Smooth muscle cell (in vitro differentiated cells): ENCODE measurements at regions not wholly inside any gene's neighbourhood (a gene's known extent, or its start where the extent isn't known, plus 50 kb on each side); places are given as distances from the start of the nearest gene placed in this dataset.

ENCODE experiments used
- DNase-seq: peaks from one replicate; lab custom pipeline; 2025; ENCODE audit not compliant: unreplicated experiment; lab: John Stamatoyannopoulos, UW
- H2AFZ ChIP-seq: fragments of 200-600 bp; sonication (generic); 2 replicates; pipeline ENCODE4 v1.6.0; 2016; ENCODE audit warnings: antibody characterized with exemption, low read depth, mild to moderate bottlenecking
- H3F3A ChIP-seq: fragments of 200-600 bp; sonication (generic); 2 replicates; pipeline ENCODE4 v1.6.0; 2017; ENCODE audit warnings: antibody characterized with exemption, low read depth
- H3K27ac ChIP-seq: fragments of 200-600 bp; sonication (generic); 2 replicates; pipeline ENCODE4 v1.5.1; 2016; ENCODE audit warnings: low read depth, mild to moderate bottlenecking
- H3K27me3 ChIP-seq: fragments of 200-600 bp; sonication (generic); 2 replicates; pipeline ENCODE4 v1.6.1; 2016; ENCODE audit warnings: low read depth, mild to moderate bottlenecking
- H3K36me3 ChIP-seq: fragments of 200-600 bp; sonication (generic); 2 replicates; pipeline ENCODE4 v1.5.1; 2016; ENCODE audit warnings: low read depth
- H3K4me1 ChIP-seq: fragments of 200-600 bp; sonication (generic); 2 replicates; pipeline ENCODE4 v1.5.1; 2016; ENCODE audit warnings: low read depth
- H3K4me2 ChIP-seq: fragments of 200-600 bp; sonication (generic); 2 replicates; pipeline ENCODE4 v1.6.0; 2016; ENCODE audit warnings: mild to moderate bottlenecking
- H3K4me3 ChIP-seq: fragments of 200-600 bp; sonication (generic); 2 replicates; pipeline ENCODE4 v1.5.1; 2016; ENCODE audit warnings: mild to moderate bottlenecking
- H3K79me2 ChIP-seq: fragments of 200-600 bp; sonication (generic); 2 replicates; pipeline ENCODE4 v1.6.0; 2016; ENCODE audit warnings: low read depth, mild to moderate bottlenecking
- H3K9ac ChIP-seq: fragments of 200-600 bp; sonication (generic); 2 replicates; pipeline ENCODE4 v1.6.0; 2016; ENCODE audit warnings: low read depth
- H3K9me3 ChIP-seq: fragments of 200-600 bp; sonication (generic); replicated peaks from 2 replicates; pipeline ENCODE4 v1.5.1; 2016; ENCODE audit warnings: low read depth
- H4K20me1 ChIP-seq: fragments of 200-600 bp; sonication (generic); 2 replicates; pipeline ENCODE4 v1.6.0; 2016; ENCODE audit warnings: low read depth
- CTCF ChIP-seq: fragments of 200-600 bp; sonication (generic); IDR thresholded peaks from 2 replicates; pipeline ENCODE4 v1.5.1; 2017; ENCODE audit warnings: borderline replicate concordance, mild to moderate bottlenecking, antibody characterized with exemption; ENCODE audit not compliant: insufficient read depth, poor library complexity, severe bottlenecking
- WGBS: methylation state at CpG from one replicate; pipeline ENCODE4 v1.1.7; 2016; ENCODE audit warnings: low lambda C conversion rate; 5-methylcytosine and 5-hydroxymethylcytosine counted together

GRCh38 chr2:186065491-186065890, 326.9 kb downstream of the FSIP2 start:
- H4K20me1 ChIP-seq, result no peaks in the 10 kb centered on the region
- no peak overlapping the region for H3K9ac ChIP-seq
- no peak overlapping the region for H3K4me2 ChIP-seq
- no peaks in the 10 kb centered on the region for H3K36me3 ChIP-seq
- no peak overlapping the region for H3K4me3 ChIP-seq
- TF ChIP-seq CTCF, result no peak
- H3K9me3 ChIP-seq, result no peaks in the 10 kb centered on the region
- H3F3A ChIP-seq, result peaks cover 7% of the 10 kb centered on the region
- H2AFZ ChIP-seq, result no peak overlapping the region
- H3K4me1 ChIP-seq, result peaks cover 14% of the 10 kb centered on the region
- no peak overlapping the region for H3K27ac ChIP-seq
- no peaks in the 10 kb centered on the region for H3K27me3 ChIP-seq
- H3K79me2 ChIP-seq, result no peaks in the 10 kb centered on the region
- DNase-seq, result no peak

GRCh38 chr2:186068139-186068801, 329.7 kb downstream of the FSIP2 start:
- H2AFZ ChIP-seq, result no peak overlapping the region
- peaks cover 7% of the 10 kb centered on the region for H3F3A ChIP-seq
- H3K4me2 ChIP-seq, result no peak overlapping the region
- H4K20me1 ChIP-seq, result no peaks in the 10 kb centered on the region
- H3K9ac ChIP-seq, result no peak overlapping the region
- H3K4me3 ChIP-seq, result no peak overlapping the region
- H3K27me3 ChIP-seq, result no peaks in the 10 kb centered on the region
- no peak overlapping the region for H3K27ac ChIP-seq
- no peak for TF ChIP-seq CTCF
- DNase-seq, result no peak
- no peaks in the 10 kb centered on the region for H3K79me2 ChIP-seq
- WGBS, result 64% methylated on average over 3 of the region's 3 CpGs
- no peaks in the 10 kb centered on the region for H3K36me3 ChIP-seq
- peaks cover 6% of the 10 kb centered on the region for H3K4me1 ChIP-seq
- no peaks in the 10 kb centered on the region for H3K9me3 ChIP-seq

GRCh38 chr2:186069676-186070075, 331.1 kb downstream of the FSIP2 start:
- Histone ChIP-seq H3K4me3 (no peak overlapping the region), H3K9ac (no peak overlapping the region), H3K36me3 (no peaks in the 10 kb centered on the region), H2AFZ (no peak overlapping the region), H3K4me2 (no peak overlapping the region), H4K20me1 (no peaks in the 10 kb centered on the region), H3K27me3 (no peaks in the 10 kb centered on the region), H3K79me2 (no peaks in the 10 kb centered on the region), H3K27ac (no peak overlapping the region), H3K9me3 (no peaks in the 10 kb centered on the region), H3K4me1 (peaks cover 6% of the 10 kb centered on the region), H3F3A (peaks cover 7% of the 10 kb centered on the region)
- TF ChIP-seq CTCF, result no peak
- 93% methylated on average over 2 of the region's 2 CpGs for WGBS
- DNase-seq, result no peak

- Histone ChIP-seq H3K36me3 (no peaks in the 10 kb centered on the region), H3K79me2 (no peaks in the 10 kb centered on the region), H3F3A (no peaks in the 10 kb centered on the region), H3K4me1 (no peaks in the 10 kb centered on the region), H2AFZ (no peak overlapping the region), H3K4me2 (no peak overlapping the region), H3K27ac (no peak overlapping the region), H4K20me1 (no peaks in the 10 kb centered on the region), H3K27me3 (no peaks in the 10 kb centered on the region), H3K4me3 (no peak overlapping the region), H3K9ac (no peak overlapping the region), H3K9me3 (no peaks in the 10 kb centered on the region)
- whole genome bisulfite sequencing, result 71% methylated on average over 1 of the region's 1 CpG
- DNase-seq, result no peak
- no peak for TF ChIP-seq CTCF
Observed at GRCh38 chr2:186085226-186085625, 346.6 kb downstream of the FSIP2 start.
